HL-60 (cell line): ENCODE measurements at regions not wholly inside any gene's neighbourhood (a gene's known extent, or its start where the extent isn't known, plus 50 kb on each side); places are given as distances from the start of the nearest gene placed in this dataset.

Experiments used
- DNase-seq, 2 experiments: peaks; one replicate each; pipeline ENCODE4 v3.0.0-alpha.2; 2010 to 2020; ENCODE audit warnings: low read depth in 1 of 2, low spot score in 1 of 2
- H3K27ac ChIP-seq: fragments of 250-450 bp; sonication (Bioruptor Pico); replicated peaks from 2 replicates; pipeline ENCODE4 v1.5.1; 2020; ENCODE audit warnings: mild to moderate bottlenecking, moderate library complexity
- H3K27me3 ChIP-seq: fragments of 250-450 bp; sonication (Bioruptor Pico); 2 replicates; pipeline ENCODE4 v1.5.1; 2021; ENCODE audit warnings: mild to moderate bottlenecking, moderate library complexity; ENCODE audit not compliant: insufficient read depth, poor library complexity, severe bottlenecking
- H3K4me3 ChIP-seq: replicated peaks from 2 replicates; pipeline ENCODE4 v1.5.1; 2011; ENCODE audit warnings: mild to moderate bottlenecking, control low read depth, low read length; ENCODE audit not compliant: insufficient read depth
- GABPA ChIP-seq: IDR thresholded peaks from 2 replicates; pipeline ENCODE4 v1.6.1; 2012; ENCODE audit warnings: low read depth
- POLR2AphosphoS5 ChIP-seq: IDR thresholded peaks from 2 replicates; pipeline ENCODE4 v1.6.1; 2012; ENCODE audit warnings: low read depth
- SPI1 ChIP-seq: IDR thresholded peaks from 2 replicates; pipeline ENCODE4 v1.6.1; 2012; ENCODE audit warnings: low read depth, mild to moderate bottlenecking, borderline replicate concordance
- TF ChIP-seq, protein P1 (sequence below): IDR thresholded peaks from 2 replicates; pipeline ENCODE4 v1.6.1; 2012; ENCODE audit warnings: low read depth; ENCODE audit not compliant: insufficient replicate concordance
- TF ChIP-seq, protein P2 (sequence below): IDR thresholded peaks from one replicate; pipeline ENCODE4 v1.5.1; 2011; ENCODE audit warnings: low read length, control low read depth, inconsistent platforms; ENCODE audit not compliant: insufficient read depth

DNA sequence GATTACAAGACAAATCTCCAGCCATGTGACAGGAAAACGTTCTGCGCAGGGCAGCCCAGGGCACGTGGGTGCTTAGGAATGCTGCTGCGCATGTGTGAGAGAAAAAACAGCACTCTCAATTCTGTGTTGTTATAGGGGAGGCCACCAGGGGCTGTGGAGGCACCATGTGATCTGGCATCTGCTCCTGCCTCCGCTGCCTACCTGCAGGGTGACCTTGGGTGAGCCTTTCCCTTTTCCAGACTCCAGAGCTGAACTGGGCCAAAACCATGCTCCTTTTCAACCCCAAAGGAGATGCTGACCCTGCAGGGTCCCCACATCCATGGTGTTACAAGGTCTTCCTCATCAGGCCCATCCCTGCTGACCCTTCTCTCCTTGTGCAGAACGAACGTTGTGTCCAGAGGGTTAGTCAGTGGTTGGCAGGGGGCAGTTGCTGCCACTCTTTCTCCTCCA is 81.5 kb upstream of the RASGRF1 start:
- Histone ChIP-seq H3K27ac (no peak overlapping the region), H3K4me3 (no peak overlapping the region), H3K27me3 (no peaks in the 10 kb centered on the region)
- no peak for DNase-seq
- TF ChIP-seq SPI1 (no peak), POLR2AphosphoS5 (no peak), GABPA (no peak)
- TF ChIP-seq, protein P1, sequence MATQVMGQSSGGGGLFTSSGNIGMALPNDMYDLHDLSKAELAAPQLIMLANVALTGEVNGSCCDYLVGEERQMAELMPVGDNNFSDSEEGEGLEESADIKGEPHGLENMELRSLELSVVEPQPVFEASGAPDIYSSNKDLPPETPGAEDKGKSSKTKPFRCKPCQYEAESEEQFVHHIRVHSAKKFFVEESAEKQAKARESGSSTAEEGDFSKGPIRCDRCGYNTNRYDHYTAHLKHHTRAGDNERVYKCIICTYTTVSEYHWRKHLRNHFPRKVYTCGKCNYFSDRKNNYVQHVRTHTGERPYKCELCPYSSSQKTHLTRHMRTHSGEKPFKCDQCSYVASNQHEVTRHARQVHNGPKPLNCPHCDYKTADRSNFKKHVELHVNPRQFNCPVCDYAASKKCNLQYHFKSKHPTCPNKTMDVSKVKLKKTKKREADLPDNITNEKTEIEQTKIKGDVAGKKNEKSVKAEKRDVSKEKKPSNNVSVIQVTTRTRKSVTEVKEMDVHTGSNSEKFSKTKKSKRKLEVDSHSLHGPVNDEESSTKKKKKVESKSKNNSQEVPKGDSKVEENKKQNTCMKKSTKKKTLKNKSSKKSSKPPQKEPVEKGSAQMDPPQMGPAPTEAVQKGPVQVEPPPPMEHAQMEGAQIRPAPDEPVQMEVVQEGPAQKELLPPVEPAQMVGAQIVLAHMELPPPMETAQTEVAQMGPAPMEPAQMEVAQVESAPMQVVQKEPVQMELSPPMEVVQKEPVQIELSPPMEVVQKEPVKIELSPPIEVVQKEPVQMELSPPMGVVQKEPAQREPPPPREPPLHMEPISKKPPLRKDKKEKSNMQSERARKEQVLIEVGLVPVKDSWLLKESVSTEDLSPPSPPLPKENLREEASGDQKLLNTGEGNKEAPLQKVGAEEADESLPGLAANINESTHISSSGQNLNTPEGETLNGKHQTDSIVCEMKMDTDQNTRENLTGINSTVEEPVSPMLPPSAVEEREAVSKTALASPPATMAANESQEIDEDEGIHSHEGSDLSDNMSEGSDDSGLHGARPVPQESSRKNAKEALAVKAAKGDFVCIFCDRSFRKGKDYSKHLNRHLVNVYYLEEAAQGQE, result no peak
- TF ChIP-seq, protein P2, sequence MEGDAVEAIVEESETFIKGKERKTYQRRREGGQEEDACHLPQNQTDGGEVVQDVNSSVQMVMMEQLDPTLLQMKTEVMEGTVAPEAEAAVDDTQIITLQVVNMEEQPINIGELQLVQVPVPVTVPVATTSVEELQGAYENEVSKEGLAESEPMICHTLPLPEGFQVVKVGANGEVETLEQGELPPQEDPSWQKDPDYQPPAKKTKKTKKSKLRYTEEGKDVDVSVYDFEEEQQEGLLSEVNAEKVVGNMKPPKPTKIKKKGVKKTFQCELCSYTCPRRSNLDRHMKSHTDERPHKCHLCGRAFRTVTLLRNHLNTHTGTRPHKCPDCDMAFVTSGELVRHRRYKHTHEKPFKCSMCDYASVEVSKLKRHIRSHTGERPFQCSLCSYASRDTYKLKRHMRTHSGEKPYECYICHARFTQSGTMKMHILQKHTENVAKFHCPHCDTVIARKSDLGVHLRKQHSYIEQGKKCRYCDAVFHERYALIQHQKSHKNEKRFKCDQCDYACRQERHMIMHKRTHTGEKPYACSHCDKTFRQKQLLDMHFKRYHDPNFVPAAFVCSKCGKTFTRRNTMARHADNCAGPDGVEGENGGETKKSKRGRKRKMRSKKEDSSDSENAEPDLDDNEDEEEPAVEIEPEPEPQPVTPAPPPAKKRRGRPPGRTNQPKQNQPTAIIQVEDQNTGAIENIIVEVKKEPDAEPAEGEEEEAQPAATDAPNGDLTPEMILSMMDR, result no peak

DNA sequence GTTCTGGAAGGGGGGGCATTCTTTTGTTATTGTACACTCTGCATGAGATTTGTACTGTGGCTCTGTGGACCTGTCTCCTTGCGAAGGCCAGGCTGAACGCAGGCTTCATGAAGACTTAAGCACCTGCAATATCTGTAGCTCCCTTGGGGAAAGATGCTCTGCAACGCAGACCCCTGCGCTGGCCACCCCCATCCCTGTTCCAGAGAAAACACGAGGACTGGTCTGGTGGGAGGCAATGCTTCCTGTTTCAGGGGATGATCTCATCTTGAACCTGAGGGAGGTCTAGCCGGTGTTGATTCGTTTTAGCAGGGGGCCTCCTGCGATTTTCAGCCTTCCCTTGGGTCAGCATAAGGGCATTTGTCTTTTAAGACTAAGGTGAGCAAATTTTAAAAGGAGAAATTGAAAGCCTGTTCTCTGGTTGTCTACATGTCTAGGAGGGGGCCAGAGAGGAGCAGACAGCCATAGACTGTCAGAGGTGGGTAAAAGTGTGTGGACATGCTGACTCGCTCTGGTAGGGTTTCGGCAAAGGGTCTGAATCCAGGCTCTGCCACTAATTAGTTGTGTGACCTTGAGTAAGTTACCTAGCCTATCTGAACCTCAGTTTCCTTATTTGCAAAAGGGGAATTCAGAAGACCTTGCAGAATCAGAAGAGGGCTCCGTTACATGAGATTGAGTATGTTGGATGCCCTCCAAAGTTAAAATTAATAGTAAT is 80.9 kb upstream of the RASGRF1 start:
- H3K27me3 ChIP-seq, result no peaks in the 10 kb centered on the region
- TF ChIP-seq, protein P2, result no peak
- TF ChIP-seq POLR2AphosphoS5 (no peak), SPI1 (no peak), GABPA (no peak)
- TF ChIP-seq, protein P1, result no peak
- DNase-seq, result no peak
- H3K4me3 ChIP-seq, result no peak overlapping the region
- no peak overlapping the region for H3K27ac ChIP-seq

DNA sequence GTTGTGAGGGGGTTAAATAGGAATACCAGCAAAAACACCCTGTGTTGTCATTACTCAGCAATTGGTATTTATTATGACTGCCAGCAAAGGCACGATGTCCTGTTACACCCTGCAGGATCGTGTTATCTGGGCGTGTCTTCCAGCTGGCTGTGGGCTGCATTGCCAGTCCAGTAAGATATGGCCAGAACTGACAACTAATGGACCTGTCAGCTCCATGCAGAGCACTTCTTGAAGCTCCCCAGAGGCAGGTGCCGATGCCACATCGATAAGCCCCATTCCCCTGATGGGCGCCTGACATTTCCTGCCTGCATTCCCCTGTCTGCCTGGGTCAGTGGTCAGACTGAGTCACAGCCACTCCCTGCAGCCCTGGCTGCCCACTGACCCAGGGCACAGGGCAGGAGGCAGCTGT is 79.7 kb upstream of the RASGRF1 start:
- no peak for DNase-seq
- Histone ChIP-seq H3K4me3 (no peak overlapping the region), H3K27ac (no peak overlapping the region), H3K27me3 (no peaks in the 10 kb centered on the region)
- TF ChIP-seq, protein P1, result no peak
- no peak for TF ChIP-seq SPI1
- TF ChIP-seq, protein P2, result no peak
- TF ChIP-seq POLR2AphosphoS5, result no peak
- TF ChIP-seq GABPA, result no peak
